SK-N-SH (cell line): ENCODE measurements at regions not wholly inside any gene's neighbourhood (a gene's known extent, or its start where the extent isn't known, plus 50 kb on each side); places are given as distances from the start of the nearest gene placed in this dataset.

Experiments
- CTCF ChIP-seq: fragments of 200-600 bp; sonication (generic); IDR thresholded peaks from 2 replicates; pipeline ENCODE4 v1.6.1; 2017; ENCODE audit warnings: antibody characterized with exemption, mild to moderate bottlenecking, moderate library complexity
- EP300 ChIP-seq, 2 experiments: IDR thresholded peaks; 2 replicates each; pipeline versions ENCODE4 v1.4.0 to v1.6.1; 2012; ENCODE audit warnings: borderline replicate concordance in 1 of 2, low read depth in 1 of 2, low read length in 1 of 2
- RAD21 ChIP-seq: IDR thresholded peaks from 2 replicates; pipeline ENCODE4 v1.6.1; 2012; ENCODE audit warnings: mild to moderate bottlenecking, low read length
- REST ChIP-seq: IDR thresholded peaks from 2 replicates; pipeline ENCODE4 v1.6.1; 2012; ENCODE audit warnings: mild to moderate bottlenecking, low read depth, low read length, moderate library complexity
- RFX5 ChIP-seq: IDR thresholded peaks from 2 replicates; pipeline ENCODE4 v1.6.1; 2012; ENCODE audit warnings: mild to moderate bottlenecking, improper control_type of control experiment, low read length
- YY1 ChIP-seq: IDR thresholded peaks from 2 replicates; pipeline ENCODE4 v1.4.0; 2012; ENCODE audit warnings: low read depth, mild to moderate bottlenecking

GRCh38 chr20:12591949-12592470 is 416.8 kb upstream of the SPTLC3 start:
- no peak for TF ChIP-seq EP300 (IDR thresholded peaks at IDR 0.05; ENCODE audit: borderline replicate concordance in 1 of 2, low read depth in 1 of 2, low read length in 1 of 2)
- TF ChIP-seq CTCF = no peak
- TF ChIP-seq RFX5 = no peak
- TF ChIP-seq YY1 = no peak
- no peak for TF ChIP-seq REST
- no peak for TF ChIP-seq RAD21
